WI38 (cell line): ENCODE measurements at regions not wholly inside any gene's neighbourhood (a gene's known extent, or its start where the extent isn't known, plus 50 kb on each side); places are given as distances from the start of the nearest gene placed in this dataset.

Source experiments
- H3K4me3 ChIP-seq: 2 replicates; pipeline ENCODE4 v1.5.1; 2011; ENCODE audit warnings: low read depth, mild to moderate bottlenecking, control low read depth, low read length
- TF ChIP-seq, protein P1 (sequence below): IDR thresholded peaks from 2 replicates; pipeline ENCODE4 v1.5.1; 2012; ENCODE audit warnings: low read depth, mild to moderate bottlenecking, control low read depth, low read length

DNA sequence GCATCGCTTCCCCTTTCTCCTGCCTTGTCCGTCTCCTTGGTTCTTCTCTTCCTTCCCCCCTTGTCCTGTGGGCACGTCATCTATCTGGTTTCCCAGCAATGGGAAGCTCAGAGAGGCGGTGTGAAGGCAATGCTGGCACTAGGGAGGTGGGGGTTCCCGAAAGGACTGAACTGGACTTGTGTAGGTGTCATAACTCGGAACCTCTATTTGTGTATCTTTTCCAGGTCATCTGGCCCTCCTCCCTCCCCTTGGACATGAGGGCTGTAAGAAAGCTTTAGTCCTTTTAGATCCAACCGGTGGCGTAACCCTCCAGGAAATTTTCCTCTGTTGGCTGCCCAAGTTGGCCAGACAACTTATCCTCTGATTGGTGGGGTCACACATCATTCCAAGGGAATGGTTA, 231.5 kb upstream of the TLE3 start:
- TF ChIP-seq, protein P1, sequence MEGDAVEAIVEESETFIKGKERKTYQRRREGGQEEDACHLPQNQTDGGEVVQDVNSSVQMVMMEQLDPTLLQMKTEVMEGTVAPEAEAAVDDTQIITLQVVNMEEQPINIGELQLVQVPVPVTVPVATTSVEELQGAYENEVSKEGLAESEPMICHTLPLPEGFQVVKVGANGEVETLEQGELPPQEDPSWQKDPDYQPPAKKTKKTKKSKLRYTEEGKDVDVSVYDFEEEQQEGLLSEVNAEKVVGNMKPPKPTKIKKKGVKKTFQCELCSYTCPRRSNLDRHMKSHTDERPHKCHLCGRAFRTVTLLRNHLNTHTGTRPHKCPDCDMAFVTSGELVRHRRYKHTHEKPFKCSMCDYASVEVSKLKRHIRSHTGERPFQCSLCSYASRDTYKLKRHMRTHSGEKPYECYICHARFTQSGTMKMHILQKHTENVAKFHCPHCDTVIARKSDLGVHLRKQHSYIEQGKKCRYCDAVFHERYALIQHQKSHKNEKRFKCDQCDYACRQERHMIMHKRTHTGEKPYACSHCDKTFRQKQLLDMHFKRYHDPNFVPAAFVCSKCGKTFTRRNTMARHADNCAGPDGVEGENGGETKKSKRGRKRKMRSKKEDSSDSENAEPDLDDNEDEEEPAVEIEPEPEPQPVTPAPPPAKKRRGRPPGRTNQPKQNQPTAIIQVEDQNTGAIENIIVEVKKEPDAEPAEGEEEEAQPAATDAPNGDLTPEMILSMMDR = no peak
- no peak overlapping the region for H3K4me3 ChIP-seq

DNA sequence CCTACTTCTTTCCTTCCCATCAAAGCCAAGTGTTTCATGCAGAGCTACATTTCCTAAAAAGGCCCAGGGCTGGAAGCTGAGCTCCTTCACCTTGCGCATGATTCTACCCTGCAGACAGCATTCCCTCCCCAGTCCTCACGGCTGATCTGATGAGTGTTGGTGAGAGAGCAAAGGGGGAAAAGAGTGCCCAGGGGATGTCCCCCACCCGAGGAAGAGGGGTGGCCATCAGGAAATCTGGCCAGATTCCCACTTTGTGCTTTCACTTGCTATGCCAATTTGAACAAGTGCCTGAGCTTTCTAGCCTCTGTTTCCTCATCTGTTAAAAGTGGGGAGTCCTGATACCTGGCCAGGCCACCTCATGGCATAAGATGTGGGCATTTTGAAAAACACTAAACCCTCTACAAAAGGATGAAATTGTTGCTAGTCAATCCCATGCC, 231.0 kb upstream of the TLE3 start:
- TF ChIP-seq, protein P1 = no peak
- no peak overlapping the region for H3K4me3 ChIP-seq

DNA sequence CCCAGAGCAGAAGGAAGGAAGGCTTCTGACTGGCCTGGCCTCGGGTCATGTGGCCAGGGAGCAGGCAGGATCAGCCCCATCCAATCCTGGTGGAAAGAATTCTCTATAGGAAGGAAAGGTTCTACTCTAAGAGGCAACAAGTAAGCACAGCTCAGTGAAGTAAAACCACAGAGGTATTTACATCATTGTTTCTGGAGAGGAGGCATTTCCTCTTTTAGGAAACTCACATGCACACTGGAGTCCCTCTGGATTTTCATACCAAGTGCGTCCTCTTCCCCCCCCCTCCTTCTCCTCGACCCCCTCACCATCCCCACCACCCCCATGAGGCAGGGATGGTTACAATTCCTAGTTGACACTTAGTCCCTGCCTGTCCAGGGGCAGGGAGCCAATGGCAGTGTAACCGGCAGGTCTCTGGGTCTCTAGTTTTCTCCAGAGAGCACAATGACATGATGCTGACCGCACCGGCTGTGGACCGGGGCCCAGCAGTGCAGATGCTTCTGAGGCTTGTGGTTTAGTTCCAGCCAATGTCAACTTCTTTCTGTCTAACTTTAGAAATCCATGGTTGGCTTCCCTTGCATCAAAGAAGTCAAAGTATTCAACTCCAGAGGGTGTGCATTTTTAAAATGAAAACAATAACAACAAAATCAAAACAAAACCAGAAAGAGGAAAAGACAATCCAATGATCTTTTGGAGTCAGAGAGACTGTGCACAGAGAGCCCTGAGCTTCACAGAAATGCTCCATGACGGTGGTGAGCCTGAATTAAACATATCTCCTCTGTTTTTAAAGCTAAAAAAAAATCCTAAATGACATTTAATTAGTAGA, 230.3 kb upstream of the TLE3 start:
- no peak overlapping the region for H3K4me3 ChIP-seq
- TF ChIP-seq, protein P1 = no peak

DNA sequence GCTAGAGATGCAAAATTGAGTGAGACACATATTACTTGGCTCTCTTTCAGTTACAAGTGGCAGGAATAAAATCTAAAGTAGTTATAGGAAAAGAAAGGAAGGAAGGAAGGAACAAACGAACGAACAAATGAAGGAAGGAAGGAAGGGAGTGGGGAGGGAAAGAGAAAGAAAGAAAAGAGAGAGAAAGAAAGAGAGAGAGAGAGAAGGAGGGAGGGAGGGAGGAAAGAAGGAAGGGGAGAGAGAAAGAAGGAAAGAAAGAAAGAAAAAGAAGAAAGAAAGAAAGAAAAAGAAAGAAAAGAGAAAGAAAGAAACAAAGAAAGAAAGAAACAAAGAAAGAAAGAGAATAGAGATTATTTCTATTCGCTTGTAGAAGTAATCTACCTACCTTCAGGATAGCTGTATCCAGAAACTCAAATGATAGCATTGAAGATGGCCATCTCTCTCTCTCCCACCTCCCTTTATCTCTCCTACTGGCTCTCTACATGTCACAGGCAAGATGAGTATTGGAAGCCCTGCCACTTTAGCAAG, 229.7 kb upstream of the TLE3 start:
- H3K4me3 ChIP-seq = no peak overlapping the region

DNA sequence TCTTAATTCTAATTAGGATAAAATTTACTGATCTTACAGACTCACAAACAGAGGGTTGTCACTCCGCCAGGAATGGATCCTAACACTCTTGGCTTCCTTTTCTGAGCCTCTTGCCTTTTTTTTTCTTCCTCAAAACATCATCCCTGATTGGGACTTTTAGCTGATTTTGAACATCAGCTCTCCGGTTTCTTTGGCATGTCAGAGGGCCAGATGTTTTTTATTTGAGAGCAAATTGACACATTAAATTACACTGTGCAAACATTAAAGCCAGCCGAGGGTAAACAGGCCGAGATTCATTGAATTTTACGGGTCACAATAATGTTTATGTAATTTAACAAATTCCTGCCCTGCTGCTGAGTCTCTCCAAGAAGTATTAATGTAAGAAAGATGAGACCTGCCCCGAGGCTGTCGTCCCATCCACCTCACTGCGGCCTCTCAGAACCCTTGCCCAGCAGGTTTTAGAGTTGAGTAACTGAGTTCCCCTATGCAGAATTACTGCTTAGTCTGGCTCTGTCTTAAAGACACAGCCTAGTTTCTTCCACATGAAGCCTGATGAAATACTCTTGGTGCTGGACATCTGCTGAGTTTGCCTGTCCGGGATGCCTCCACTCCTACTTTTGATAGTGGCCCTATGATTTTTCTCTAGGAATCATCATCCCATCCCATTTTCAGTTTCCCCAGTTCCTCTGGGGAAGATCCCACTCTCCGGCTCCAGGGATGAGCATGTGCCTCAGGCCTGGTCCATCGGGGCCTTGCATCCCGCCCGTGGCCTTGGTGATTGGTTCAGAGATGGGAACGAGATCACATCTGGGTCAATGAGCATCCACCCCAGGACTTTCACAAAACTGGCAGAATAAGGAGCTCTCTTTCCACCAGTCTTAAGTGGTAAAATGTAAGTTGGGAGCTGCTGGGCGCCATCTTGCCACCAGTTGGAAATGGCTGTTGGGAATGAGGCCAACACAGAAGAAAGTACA, 226.6 kb upstream of the TLE3 start:
- H3K4me3 ChIP-seq = no peak overlapping the region
- TF ChIP-seq, protein P1 = no peak

More for the DNA sequence above, 229.7 kb upstream of the TLE3 start:
- TF ChIP-seq, protein P1 = no peak

DNA sequence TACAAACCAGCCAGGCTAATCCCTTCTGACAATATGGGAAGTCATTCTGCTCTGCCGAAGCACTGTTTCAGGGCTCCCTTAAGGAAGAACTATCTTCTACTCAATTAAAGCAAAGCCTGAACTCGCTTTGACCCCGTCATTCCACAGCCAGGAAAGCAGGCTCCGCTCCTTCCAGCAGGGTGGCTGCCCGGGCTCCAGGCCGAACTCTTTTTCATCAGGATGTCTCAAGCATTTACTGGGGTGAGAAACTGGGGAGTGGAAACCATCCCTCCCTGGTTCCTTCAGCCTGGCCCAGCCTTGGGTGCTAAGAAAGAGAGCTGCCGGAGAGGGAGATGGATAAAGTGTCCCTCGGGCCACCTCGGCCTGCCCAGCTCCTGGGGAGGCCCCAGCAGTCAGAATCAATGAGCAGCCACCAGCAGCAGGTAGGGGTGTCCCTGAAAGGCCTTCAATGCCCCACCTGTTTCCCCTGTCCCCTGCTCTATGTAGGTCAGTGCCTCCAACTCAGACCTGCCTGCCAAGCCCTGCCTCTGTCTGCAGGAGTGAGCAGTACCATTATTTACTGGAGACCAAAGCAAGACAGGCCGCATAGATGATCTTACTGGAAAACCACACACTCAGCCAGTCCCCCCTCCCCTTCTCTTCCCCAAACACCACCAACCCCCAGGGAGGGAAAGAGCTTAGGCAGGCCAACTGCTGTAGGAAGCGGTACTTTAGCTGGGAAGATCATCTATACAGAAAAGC, 225.6 kb upstream of the TLE3 start:
- TF ChIP-seq, protein P1 = no peak
- no peak overlapping the region for H3K4me3 ChIP-seq
